Putamen (tissue), 1 donor: ENCODE measurements at regions not wholly inside any gene's neighbourhood (a gene's known extent, or its start where the extent isn't known, plus 50 kb on each side); places are given as distances from the start of the nearest gene placed in this dataset.

Source experiments
- DNase-seq: peaks from one replicate; pipeline ENCODE4 v3.0.0-alpha.2; 2016; ENCODE audit warnings: low spot score

- DNase-seq = no peak
These were observed 91.9 kb upstream of the GPC1 start for GRCh38 chr2:240343548-240343947.

GRCh38 chr2:240344904-240345303 lies 90.6 kb upstream of the GPC1 start:
- no peak for DNase-seq

GRCh38 chr2:240346015-240346752 lies 89.3 kb upstream of the GPC1 start:
- DNase-seq = no peak

GRCh38 chr2:240346753-240347372 lies 88.6 kb upstream of the GPC1 start:
- no peak for DNase-seq

- DNase-seq = no peak
These were observed 88.0 kb upstream of the GPC1 start for GRCh38 chr2:240347373-240347940.

GRCh38 chr2:240347949-240348500 lies 87.4 kb upstream of the GPC1 start:
- DNase-seq = no peak

GRCh38 chr2:240348522-240348921 lies 86.9 kb upstream of the GPC1 start:
- no peak for DNase-seq

- DNase-seq = no peak
These were observed 86.1 kb upstream of the GPC1 start for GRCh38 chr2:240349133-240350005.

GRCh38 chr2:240350006-240350355 lies 85.5 kb upstream of the GPC1 start:
- no peak for DNase-seq

GRCh38 chr2:240350696-240351087 lies 84.8 kb upstream of the GPC1 start:
- DNase-seq = no peak

GRCh38 chr2:240351088-240351741 lies 84.2 kb upstream of the GPC1 start:
- no peak for DNase-seq

GRCh38 chr2:240351826-240352426 lies 83.5 kb upstream of the GPC1 start:
- DNase-seq = no peak

GRCh38 chr2:240353086-240353798 lies 82.2 kb upstream of the GPC1 start:
- no peak for DNase-seq

- DNase-seq = no peak
These were observed 81.5 kb upstream of the GPC1 start for GRCh38 chr2:240353944-240354343.

GRCh38 chr2:240355001-240355891 lies 80.2 kb upstream of the GPC1 start:
- no peak for DNase-seq

- DNase-seq = no peak
These were observed 79.5 kb upstream of the GPC1 start for GRCh38 chr2:240355962-240356361.

GRCh38 chr2:240356700-240357640 lies 78.5 kb upstream of the GPC1 start:
- no peak for DNase-seq

GRCh38 chr2:240357641-240358012 lies 77.8 kb upstream of the GPC1 start:
- no peak for DNase-seq

GRCh38 chr2:240358080-240358479 lies 77.4 kb upstream of the GPC1 start:
- DNase-seq = no peak
